ENCODE measurements at regions not wholly inside any gene's neighbourhood (a gene's known extent, or its start where the extent isn't known, plus 50 kb on each side); places are given as distances from the start of the nearest gene placed in this dataset.
A peak's percentile ranks its signal among the peaks of the same experiment; 100 is the strongest.

DNA sequence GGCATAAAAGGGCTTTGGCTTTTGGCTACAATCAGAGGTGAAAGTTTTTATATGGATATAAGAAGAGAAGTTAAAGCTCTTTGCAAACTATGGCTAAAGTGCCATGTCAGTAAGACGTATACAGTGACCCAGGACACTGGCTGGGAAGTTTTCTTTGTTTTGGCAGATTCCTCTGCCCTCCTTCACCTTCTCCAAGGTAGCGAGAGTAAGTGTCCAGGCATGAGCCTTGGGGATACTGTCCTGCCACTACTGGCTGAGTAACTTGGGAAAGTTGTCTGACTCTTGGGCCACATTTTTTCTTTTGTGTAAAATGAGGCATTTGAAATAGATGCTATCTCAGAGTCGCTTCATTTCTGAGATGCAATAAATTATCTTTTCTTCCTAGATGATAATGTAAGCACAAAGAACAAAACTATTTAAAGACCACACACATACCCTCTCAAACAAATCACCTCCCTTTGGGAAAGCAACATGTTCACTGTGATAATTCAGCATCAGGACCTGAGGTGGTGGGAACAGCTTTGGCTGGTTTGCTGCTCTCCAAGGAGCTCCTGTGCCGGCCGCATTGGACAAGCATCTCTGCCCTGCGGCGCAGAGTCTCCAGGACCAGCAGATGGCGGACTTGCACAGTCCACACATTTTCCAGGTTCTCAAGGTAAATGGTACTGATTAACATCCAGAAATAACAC is 106.3 kb downstream of the PTCSC3 start:
- intact Hi-C loops (cut with DNase I) = no loop called here
- peak; percentile 40 for DNase-seq (ENCODE audit: low spot score)

DNA sequence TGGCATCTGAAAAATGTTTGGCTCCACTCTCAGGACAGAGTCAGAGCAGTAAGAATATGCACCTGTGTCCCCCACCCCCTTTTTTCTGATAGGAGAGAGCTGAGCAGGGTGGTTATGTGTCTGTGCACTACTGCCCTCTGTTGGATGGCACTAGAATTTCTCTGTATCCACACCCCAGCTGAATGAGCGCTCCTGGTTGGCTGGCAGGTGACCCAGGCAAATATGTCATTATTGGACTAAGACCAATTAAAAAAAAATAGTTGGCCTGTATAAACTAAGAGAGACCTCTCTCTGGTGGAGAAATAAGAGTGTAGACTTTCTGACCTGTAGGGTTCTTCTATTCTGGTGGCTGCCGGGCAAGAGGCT is 107.0 kb downstream of the PTCSC3 start:
- H3K27me3 ChIP-seq (replicated peaks; ENCODE audit: insufficient read depth) = no peaks in the 10 kb centered on the region
- H3K27ac ChIP-seq = no peak overlapping the region
- intact Hi-C loops (cut with DNase I) = no loop called here
- H3K9me3 ChIP-seq = no peaks in the 10 kb centered on the region
- H3K4me3 ChIP-seq = no peak overlapping the region
- H3K4me1 ChIP-seq (replicated peaks) = no peaks in the 10 kb centered on the region
- TF ChIP-seq POLR2A (IDR thresholded peaks at IDR 0.05) = no peak
- TF ChIP-seq, protein P1, sequence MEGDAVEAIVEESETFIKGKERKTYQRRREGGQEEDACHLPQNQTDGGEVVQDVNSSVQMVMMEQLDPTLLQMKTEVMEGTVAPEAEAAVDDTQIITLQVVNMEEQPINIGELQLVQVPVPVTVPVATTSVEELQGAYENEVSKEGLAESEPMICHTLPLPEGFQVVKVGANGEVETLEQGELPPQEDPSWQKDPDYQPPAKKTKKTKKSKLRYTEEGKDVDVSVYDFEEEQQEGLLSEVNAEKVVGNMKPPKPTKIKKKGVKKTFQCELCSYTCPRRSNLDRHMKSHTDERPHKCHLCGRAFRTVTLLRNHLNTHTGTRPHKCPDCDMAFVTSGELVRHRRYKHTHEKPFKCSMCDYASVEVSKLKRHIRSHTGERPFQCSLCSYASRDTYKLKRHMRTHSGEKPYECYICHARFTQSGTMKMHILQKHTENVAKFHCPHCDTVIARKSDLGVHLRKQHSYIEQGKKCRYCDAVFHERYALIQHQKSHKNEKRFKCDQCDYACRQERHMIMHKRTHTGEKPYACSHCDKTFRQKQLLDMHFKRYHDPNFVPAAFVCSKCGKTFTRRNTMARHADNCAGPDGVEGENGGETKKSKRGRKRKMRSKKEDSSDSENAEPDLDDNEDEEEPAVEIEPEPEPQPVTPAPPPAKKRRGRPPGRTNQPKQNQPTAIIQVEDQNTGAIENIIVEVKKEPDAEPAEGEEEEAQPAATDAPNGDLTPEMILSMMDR (IDR thresholded peaks at IDR 0.05) = peak in 3 of 4 experiments; percentile 32 to 34 (median 34)
- H3K36me3 ChIP-seq = no peaks in the 10 kb centered on the region
- whole genome bisulfite sequencing = 36% methylated on average over 2 of the region's 2 CpGs
- peak; percentile 7 for DNase-seq (ENCODE audit: low spot score)

More for the DNA sequence above, 106.3 kb downstream of the PTCSC3 start:
- no peaks in the 10 kb centered on the region for H3K9me3 ChIP-seq
- no peak overlapping the region for H3K4me3 ChIP-seq
- H3K27ac ChIP-seq = no peak overlapping the region
- 12% methylated on average over 8 of the region's 8 CpGs for WGBS
- H3K36me3 ChIP-seq = no peaks in the 10 kb centered on the region
- H3K4me1 ChIP-seq (replicated peaks) = no peaks in the 10 kb centered on the region
- no peaks in the 10 kb centered on the region for H3K27me3 ChIP-seq (replicated peaks; ENCODE audit: insufficient read depth)
- TF ChIP-seq, protein P1 (IDR thresholded peaks at IDR 0.05) = peak in 3 of 4 experiments; percentile 45 to 67 (median 52)
- no peak for TF ChIP-seq POLR2A (IDR thresholded peaks at IDR 0.05)

DNA sequence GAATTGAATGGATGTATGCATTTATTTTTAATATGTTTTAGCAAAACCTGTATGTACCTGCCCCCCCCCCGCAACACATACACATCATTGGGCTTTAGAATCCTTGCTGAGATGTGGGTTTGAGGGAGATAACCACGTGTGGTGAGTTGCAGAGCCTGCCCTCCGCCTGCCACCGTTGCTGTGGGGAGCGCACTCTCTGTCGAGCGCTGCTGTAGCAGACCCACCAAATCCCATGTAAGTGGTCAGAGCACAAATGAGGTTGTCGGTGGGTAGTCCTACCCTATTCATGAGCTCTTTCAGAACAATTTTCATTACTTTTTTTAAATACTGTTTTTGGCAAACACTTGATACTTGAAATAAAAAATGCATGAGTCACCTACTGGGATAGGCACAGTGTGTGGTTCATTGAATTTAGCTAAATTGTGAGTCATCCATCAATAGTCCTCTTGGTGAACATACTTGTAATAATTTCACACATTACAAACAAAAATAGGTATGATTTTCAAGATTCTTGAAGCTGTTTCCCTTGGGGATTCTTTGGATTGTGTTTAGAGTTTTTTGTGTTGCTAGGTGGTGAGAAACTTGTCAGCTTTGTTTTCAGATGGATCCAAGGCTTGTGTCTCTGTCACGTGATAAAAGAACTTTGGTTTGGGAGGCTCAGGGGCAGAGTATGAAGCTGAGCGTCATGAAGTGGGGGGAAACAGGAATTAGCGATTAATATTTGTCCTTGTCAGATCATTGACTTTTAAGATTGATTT is 107.6 kb downstream of the PTCSC3 start:
- WGBS = 62% methylated on average over 11 of the region's 11 CpGs
- no peak overlapping the region for H3K27ac ChIP-seq
- TF ChIP-seq POLR2AphosphoS5 (IDR thresholded peaks at IDR 0.05) (no peak), POLR2A (IDR thresholded peaks at IDR 0.05) (no peak)
- TF ChIP-seq, protein P1 (IDR thresholded peaks at IDR 0.05) = no peak
- H3K4me3 ChIP-seq = no peak overlapping the region
- intact Hi-C loops (cut with DNase I) = no loop called here
- no peak for DNase-seq (ENCODE audit: low spot score)
- H3K4me1 ChIP-seq (replicated peaks) = no peaks in the 10 kb centered on the region
- H3K9me3 ChIP-seq = no peaks in the 10 kb centered on the region
- no peaks in the 10 kb centered on the region for H3K36me3 ChIP-seq
- H3K27me3 ChIP-seq (replicated peaks; ENCODE audit: insufficient read depth) = no peaks in the 10 kb centered on the region

DNA sequence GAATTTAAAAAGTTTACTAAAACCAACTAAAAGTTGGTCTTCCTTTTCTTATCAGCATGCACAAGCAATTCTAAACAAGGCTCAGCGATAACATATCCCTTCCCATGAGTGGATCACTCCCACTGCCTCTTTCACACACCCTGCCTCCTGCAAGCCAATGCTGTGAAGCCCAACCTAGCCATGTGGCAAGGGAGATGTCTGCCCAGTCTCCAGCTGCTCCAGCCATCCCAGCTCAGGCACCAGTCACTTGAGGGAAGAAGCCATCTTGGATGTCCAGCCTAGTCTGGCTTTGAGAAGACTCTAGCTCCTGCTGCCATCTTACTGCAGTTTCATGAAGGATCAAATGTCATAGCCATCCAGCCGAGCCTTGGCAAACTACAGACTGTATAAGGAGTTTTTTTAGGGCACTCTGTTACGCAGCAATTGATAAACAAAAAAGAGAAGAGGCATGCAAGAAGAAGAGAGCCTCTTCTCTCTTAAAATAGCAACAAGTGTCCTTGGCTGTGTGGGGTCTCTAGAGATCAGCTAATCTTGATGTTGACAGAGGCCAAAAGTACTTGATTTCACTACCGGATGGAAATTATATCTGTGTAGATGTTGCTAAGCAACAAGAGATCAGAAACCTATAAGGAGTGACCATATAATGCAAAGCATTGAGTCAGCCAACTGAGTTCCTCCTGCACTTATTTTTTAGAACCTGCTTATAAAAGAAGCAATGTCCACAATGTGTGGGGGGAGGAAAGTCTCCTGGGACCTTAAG is 108.9 kb downstream of the PTCSC3 start:
- TF ChIP-seq POLR2AphosphoS5 (IDR thresholded peaks at IDR 0.05) (no peak), POLR2A (IDR thresholded peaks at IDR 0.05) (no peak)
- TF ChIP-seq, protein P1 (IDR thresholded peaks at IDR 0.05) = no peak
- Histone ChIP-seq H3K4me1 (replicated peaks) (no peaks in the 10 kb centered on the region), H3K4me3 (no peak overlapping the region), H3K27me3 (replicated peaks; ENCODE audit: insufficient read depth) (no peaks in the 10 kb centered on the region), H3K27ac (no peak overlapping the region), H3K36me3 (no peaks in the 10 kb centered on the region), H3K9me3 (no peaks in the 10 kb centered on the region)
- DNase-seq (ENCODE audit: low spot score) = no peak
- 50% methylated on average over 4 of the region's 4 CpGs for WGBS
- intact Hi-C loops (cut with DNase I) = no loop called here

Data from prostate gland (tissue), 2 donors.